Peyer's patch (tissue), 4 donors: ENCODE measurements at regions not wholly inside any gene's neighbourhood (a gene's known extent, or its start where the extent isn't known, plus 50 kb on each side); places are given as distances from the start of the nearest gene placed in this dataset.

Source experiments
- DNase-seq, 3 donors: peaks; one replicate each; pipeline ENCODE4 v3.0.0-alpha.2; 2017 to 2019
- H3K27ac ChIP-seq, 4 donors: fragments of 200-600 bp; sonication (generic); one replicate each; pipeline ENCODE4 v1.5.1; 2016 to 2019
- H3K27me3 ChIP-seq, 2 donors: fragments of 200-600 bp; sonication (generic); one replicate each; pipeline ENCODE4 v1.5.1; 2019
- H3K36me3 ChIP-seq, 3 donors: fragments of 200-600 bp; sonication (generic); one replicate each; pipeline ENCODE4 v1.5.1; 2016 to 2019
- H3K4me1 ChIP-seq, 4 donors: fragments of 200-600 bp; sonication (generic); one replicate each; pipeline ENCODE4 v1.5.1; 2016 to 2019
- H3K4me3 ChIP-seq, 4 donors: fragments of 200-600 bp; sonication (generic); 1 replicate in 3 of 4; 2 replicates in 1 of 4; pipeline ENCODE4 v1.5.1; 2016 to 2019; ENCODE audit warnings: mild to moderate bottlenecking in 1 of 4
- H3K9me3 ChIP-seq, 4 donors: fragments of 200-600 bp; sonication (generic); one replicate each; pipeline ENCODE4 v1.5.1; 2016 to 2019; ENCODE audit warnings: mild to moderate bottlenecking in 1 of 4
- CTCF ChIP-seq, 6 experiments: fragments of 450-650 bp in 4 of 6; fragments of 200-600 bp in 2 of 6; sonication (generic) in 1 of 6; IDR thresholded peaks; one replicate each; pipeline ENCODE4 v1.5.1; 2017 to 2019; ENCODE audit warnings: antibody characterized with exemption in 6 of 6, mild to moderate bottlenecking in 3 of 6, moderate library complexity in 1 of 6
- POLR2A ChIP-seq, 2 donors: fragments of 450-650 bp; IDR thresholded peaks; one replicate each; pipeline ENCODE4 v1.5.1; 2017; ENCODE audit warnings: antibody characterized with exemption in 2 of 2, mild to moderate bottlenecking in 2 of 2, moderate library complexity in 2 of 2

DNA sequence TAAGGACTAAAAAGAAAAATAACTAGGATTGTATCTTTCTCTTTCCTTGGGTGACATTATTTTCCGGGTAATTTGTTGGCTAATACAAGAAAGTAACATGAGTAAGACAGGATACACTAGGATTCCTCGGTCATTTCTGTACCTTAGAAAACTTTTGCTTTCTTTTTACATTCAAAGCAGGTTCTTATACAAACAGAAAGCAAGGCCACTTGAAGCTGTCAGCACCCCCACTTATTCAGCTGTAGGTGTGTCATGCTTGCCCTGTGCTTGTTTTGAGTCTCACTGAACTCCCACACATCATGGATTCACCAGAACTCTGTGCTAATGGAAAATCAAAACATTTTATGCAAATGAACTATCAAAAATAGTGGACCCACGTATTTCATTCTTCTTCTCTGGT is 266.8 kb upstream of the CLEC14A start:
- H3K4me1 ChIP-seq: no peaks in the 10 kb centered on the region
- TF ChIP-seq POLR2A (IDR thresholded peaks at IDR 0.05) (no peak), CTCF (IDR thresholded peaks at IDR 0.05) (no peak)

DNA sequence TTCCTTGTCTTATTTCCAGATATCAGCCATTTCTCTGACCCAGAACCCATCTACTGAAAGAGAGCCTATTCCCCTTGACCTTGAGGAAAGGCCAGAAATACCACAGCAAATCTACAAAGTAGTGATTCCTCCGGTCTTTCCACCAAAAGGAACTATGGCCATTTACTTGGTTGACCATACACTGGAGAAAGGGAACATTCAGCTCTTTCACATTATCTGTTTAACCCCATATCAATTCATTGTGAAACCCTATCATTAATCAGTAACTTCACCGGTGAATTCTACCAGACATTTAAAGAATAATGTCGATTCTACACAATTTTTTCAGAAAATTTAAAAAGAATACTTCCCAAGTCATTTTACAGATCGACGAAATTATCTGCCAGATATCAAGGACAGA is 265.7 kb upstream of the CLEC14A start:
- no peaks in the 10 kb centered on the region for H3K36me3 ChIP-seq
- DNase-seq: no peak
- no peaks in the 10 kb centered on the region for H3K27me3 ChIP-seq
- H3K9me3 ChIP-seq: no peaks in the 10 kb centered on the region
- H3K27ac ChIP-seq: no peak overlapping the region
- no peak overlapping the region for H3K4me3 ChIP-seq
- H3K4me1 ChIP-seq: no peaks in the 10 kb centered on the region
- TF ChIP-seq POLR2A (IDR thresholded peaks at IDR 0.05): no peak
- no peak for TF ChIP-seq CTCF (IDR thresholded peaks at IDR 0.05)

More for the DNA sequence above, 266.8 kb upstream of the CLEC14A start:
- Histone ChIP-seq H3K4me3 (no peak overlapping the region), H3K27ac (no peak overlapping the region), H3K36me3 (no peaks in the 10 kb centered on the region), H3K27me3 (no peaks in the 10 kb centered on the region), H3K9me3 (no peaks in the 10 kb centered on the region)
- DNase-seq: no peak

DNA sequence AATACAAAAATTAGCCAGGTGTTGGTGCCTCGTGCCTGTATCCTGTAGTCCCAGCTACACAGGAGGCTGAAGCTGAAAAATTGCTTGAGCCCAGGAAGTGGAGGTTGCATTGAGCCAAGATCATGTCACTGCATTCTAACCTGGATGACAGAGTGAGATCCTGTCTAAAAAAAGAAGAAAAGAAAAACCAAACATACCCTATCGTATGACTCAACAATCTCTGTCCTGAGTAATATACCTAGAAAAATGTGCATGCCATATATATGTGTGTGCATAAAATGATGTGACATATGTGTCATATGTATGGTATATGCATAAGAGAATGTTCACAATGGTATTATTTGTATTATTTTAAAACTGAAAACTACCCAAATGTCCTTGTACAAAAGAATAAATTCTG is 261.5 kb upstream of the CLEC14A start:
- Histone ChIP-seq H3K4me1 (no peaks in the 10 kb centered on the region), H3K4me3 (no peak overlapping the region), H3K9me3 (no peaks in the 10 kb centered on the region), H3K27me3 (no peaks in the 10 kb centered on the region), H3K27ac (no peak overlapping the region), H3K36me3 (no peaks in the 10 kb centered on the region)
- DNase-seq: no peak
- TF ChIP-seq CTCF (IDR thresholded peaks at IDR 0.05) (no peak), POLR2A (IDR thresholded peaks at IDR 0.05) (no peak)

DNA sequence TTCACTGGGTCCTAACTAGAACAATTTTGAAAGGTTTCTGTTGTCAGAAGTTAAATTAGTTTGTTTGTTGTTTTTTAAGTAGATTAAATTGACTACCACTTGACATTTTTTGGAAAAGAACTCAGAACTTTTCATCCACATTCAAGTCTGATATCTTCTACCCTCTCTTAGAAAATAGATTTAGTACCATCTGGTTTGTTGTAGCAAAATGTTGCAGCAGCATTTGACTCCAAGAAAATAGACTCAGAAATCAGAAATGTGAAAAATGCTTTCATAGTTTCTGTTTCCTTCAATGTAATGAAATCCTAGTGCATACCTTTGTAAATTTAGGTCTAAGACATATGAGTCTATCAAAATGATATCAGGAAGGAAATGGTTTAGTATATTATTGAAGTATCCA is 256.3 kb upstream of the CLEC14A start:
- TF ChIP-seq POLR2A (IDR thresholded peaks at IDR 0.05) (no peak), CTCF (IDR thresholded peaks at IDR 0.05) (no peak)

GRCh38 chr14:38507299-38507698 is 251.4 kb upstream of the CLEC14A start:
- Histone ChIP-seq H3K9me3 (no peaks in the 10 kb centered on the region), H3K4me3 (no peak overlapping the region), H3K36me3 (no peaks in the 10 kb centered on the region), H3K4me1 (no peaks in the 10 kb centered on the region), H3K27ac (no peak overlapping the region), H3K27me3 (no peaks in the 10 kb centered on the region)
- TF ChIP-seq CTCF (IDR thresholded peaks at IDR 0.05) (no peak), POLR2A (IDR thresholded peaks at IDR 0.05) (no peak)
- DNase-seq: no peak

More for the DNA sequence above, 256.3 kb upstream of the CLEC14A start:
- no peaks in the 10 kb centered on the region for H3K9me3 ChIP-seq
- DNase-seq: no peak
- H3K27ac ChIP-seq: no peak overlapping the region
- H3K4me3 ChIP-seq: no peak overlapping the region
- no peaks in the 10 kb centered on the region for H3K27me3 ChIP-seq
- H3K4me1 ChIP-seq: no peaks in the 10 kb centered on the region
- H3K36me3 ChIP-seq: no peaks in the 10 kb centered on the region

GRCh38 chr14:38505973-38506249 is 250.0 kb upstream of the CLEC14A start:
- Histone ChIP-seq H3K4me3 (no peak overlapping the region), H3K27ac (no peak overlapping the region), H3K9me3 (no peaks in the 10 kb centered on the region), H3K36me3 (no peaks in the 10 kb centered on the region), H3K27me3 (no peaks in the 10 kb centered on the region), H3K4me1 (no peaks in the 10 kb centered on the region)
- TF ChIP-seq POLR2A (IDR thresholded peaks at IDR 0.05) (no peak), CTCF (IDR thresholded peaks at IDR 0.05) (no peak)
- no peak for DNase-seq
